Adrenal gland (tissue), 5 donors: ENCODE measurements at regions not wholly inside any gene's neighbourhood (a gene's known extent, or its start where the extent isn't known, plus 50 kb on each side); places are given as distances from the start of the nearest gene placed in this dataset.

Experiments
- CTCF ChIP-seq, 6 experiments: fragments of 450-650 bp in 4 of 6; fragments of 200-600 bp in 2 of 6; sonication (generic) in 1 of 6; IDR thresholded peaks; 1 replicate in 5 of 6; 2 replicates in 1 of 6; pipeline versions ENCODE4 v1.5.1 to v1.8.0; 2016 to 2021; ENCODE audit warnings: antibody characterized with exemption in 6 of 6, mild to moderate bottlenecking in 2 of 6, moderate library complexity in 1 of 6
- POLR2A ChIP-seq, 2 donors: fragments of 450-650 bp; IDR thresholded peaks; one replicate each; pipeline ENCODE4 v1.6.1; 2017; ENCODE audit warnings: antibody characterized with exemption in 2 of 2, mild to moderate bottlenecking in 2 of 2, moderate library complexity in 1 of 2
- donor health status: DM: no; HTN: no; CAD: no.

GRCh38 chr7:131613909-131614308 is 57.5 kb upstream of the PODXL start:
- TF ChIP-seq POLR2A (IDR thresholded peaks at IDR 0.05) (no peak), CTCF (IDR thresholded peaks at IDR 0.05) (no peak)
